ENCODE measurements at regions not wholly inside any gene's neighbourhood (a gene's known extent, or its start where the extent isn't known, plus 50 kb on each side); places are given as distances from the start of the nearest gene placed in this dataset.
A peak's percentile ranks its signal among the peaks of the same experiment; 100 is the strongest.
"Not testable (repeated sequence)": the region's sequence is repeated elsewhere in the genome, so short reads cannot be mapped to it uniquely, and the experiment has no call there.

- no peak for DNase-seq (ENCODE audit: low read depth)
Observed at GRCh38 chr10:94230134-94230785, 132.5 kb downstream of the NOC3L start.

- no peak for DNase-seq (ENCODE audit: low read depth)
Observed at GRCh38 chr10:94232711-94233383, 129.9 kb downstream of the NOC3L start.

DNA sequence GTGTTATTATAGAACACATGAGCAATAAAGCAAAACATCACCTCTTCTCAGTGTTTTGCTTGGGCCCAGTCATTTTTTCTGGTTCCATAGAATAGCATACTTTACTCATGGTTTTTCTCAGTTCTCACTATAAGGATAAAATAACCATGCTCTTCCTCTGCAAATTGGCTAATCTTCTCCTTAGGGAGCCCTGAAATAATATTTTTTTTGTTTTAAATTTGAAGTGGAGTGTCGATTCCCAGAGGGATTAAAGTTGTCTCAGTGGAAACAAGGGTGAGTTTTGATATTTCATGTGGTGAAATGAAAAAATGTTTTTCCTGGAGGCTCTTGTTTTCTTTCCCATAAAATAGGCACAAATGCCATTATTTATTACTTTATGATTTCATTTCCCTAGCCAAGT is 127.3 kb downstream of the NOC3L start:
- DNase-seq (ENCODE audit: low read depth) = no peak

- no peak for DNase-seq (ENCODE audit: low read depth)
Observed at GRCh38 chr10:94238006-94238617, 124.6 kb downstream of the NOC3L start.

GRCh38 chr10:94239696-94240095 is 123.0 kb downstream of the NOC3L start:
- DNase-seq (ENCODE audit: low read depth) = no peak

DNA sequence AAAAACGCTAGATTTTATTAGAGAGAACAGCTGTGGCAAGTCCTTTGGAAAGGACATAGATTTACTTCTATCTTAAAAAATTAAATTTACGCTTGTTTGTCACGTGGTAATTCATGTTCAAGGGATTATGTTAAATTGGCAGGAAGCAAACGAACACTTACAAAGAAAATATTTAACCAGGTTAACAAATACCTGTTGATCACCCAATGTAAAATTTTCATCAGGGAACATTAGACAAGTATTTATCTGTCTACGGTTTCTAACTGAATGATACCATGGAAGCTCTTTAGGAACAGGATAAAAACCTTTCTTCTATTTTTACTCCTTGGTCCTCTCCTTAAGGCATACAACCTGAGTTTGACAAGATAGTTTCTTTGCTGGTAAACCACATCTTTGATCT is 122.2 kb downstream of the NOC3L start:
- no peak for DNase-seq (ENCODE audit: low read depth)

- no peak for DNase-seq (ENCODE audit: low read depth)
Observed at GRCh38 chr10:94240901-94241300, 121.8 kb downstream of the NOC3L start.

- DNase-seq (ENCODE audit: low read depth) = no peak
Observed at GRCh38 chr10:94251098-94251497, 111.6 kb downstream of the NOC3L start.

DNA sequence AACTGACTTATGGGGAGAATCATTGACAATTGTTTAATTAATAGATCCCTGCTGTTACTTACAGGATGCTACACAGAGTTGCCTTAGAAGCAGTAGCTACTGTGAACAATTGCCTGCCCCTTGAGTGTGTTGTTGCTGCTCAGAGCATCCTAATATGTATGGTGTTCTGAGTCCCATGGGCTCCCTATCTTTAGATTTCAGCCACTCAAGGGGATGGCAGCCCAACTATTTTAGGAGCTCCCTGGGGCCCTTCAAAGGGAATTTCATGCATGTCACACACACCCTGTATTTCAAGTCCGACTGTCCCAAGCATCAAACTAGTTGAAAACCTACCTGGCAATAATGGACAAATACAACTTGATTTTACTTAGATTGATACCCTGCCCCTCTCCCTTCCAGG is 111.2 kb downstream of the NOC3L start:
- DNase-seq (ENCODE audit: low read depth) = no peak

DNA sequence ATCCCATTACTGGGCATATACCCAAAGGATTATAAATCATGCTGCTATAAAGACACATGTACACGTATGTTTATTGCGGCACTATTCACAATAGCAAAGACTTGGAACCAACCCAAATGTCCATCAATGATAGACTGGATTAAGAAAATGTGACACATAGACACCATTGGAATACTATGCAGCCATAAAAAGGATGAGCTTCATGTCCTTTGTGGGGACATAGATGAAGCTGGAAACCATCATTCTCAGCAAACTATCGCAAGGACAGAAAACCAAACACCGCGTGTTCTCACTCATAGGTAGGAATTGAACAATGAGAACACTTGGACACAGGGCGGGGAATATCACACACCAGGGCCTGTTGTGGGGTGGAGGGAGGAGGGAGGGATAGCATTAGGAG is 105.3 kb downstream of the NOC3L start:
- not testable (repeated sequence) for DNase-seq (ENCODE audit: low read depth)

GRCh38 chr10:94260455-94260854 is 102.3 kb downstream of the NOC3L start:
- DNase-seq (ENCODE audit: low read depth) = no peak

- DNase-seq (ENCODE audit: low read depth) = no peak
Observed at GRCh38 chr10:94264085-94264484, 98.7 kb downstream of the NOC3L start.

GRCh38 chr10:94266091-94266490 is 96.6 kb downstream of the NOC3L start:
- no peak for DNase-seq (ENCODE audit: low read depth)

GRCh38 chr10:94268652-94269051 is 94.1 kb downstream of the NOC3L start:
- no peak for DNase-seq (ENCODE audit: low read depth)

GRCh38 chr10:94274142-94274787 is 88.5 kb downstream of the NOC3L start:
- no peak for DNase-seq (ENCODE audit: low read depth)

GRCh38 chr10:94276140-94276539 is 86.6 kb downstream of the NOC3L start:
- DNase-seq (ENCODE audit: low read depth) = no peak

GRCh38 chr10:94277450-94277849 is 85.3 kb downstream of the NOC3L start:
- no peak for DNase-seq (ENCODE audit: low read depth)

DNA sequence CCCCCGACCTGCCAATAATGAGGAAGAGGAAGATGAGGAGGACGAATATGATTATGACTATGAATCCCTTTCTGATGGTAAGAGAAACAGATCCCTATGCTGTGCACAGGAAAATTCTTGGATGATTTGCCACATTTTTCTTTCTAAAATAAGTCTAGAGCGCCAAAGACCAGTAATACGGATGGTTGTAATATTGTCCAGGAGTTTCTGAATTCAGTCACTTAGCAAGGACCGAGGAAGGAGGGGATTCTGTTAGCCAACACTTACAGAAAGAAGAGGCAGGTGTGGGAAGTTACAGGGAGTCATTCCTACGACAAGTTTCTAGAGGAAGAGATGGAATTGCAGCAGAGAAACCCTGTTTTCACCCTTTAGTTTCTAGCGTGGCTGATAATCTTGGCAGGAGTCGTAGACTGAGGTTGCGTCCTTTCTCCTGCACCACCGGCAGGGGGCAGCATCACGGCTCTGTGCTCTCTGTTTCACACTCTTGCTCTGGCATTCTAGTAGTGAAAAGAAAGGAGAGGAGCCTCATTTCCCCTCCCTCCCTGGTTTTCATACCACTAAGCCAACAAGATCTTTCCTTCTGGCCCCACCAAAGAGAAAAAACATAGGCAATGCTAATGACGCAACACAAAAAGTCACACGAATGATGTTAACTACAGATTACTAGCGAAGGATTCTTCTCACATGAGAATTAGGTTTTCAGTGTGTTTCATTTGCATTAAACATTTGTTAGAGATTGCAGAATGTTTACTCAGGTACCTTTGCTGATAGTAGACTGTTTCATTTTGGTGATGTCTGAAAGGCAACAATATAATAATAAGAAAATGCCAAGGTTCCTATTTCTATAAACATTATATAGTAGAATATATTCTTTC is 82.7 kb downstream of the NOC3L start:
- DNase-seq (ENCODE audit: low read depth) = peak; percentile 26

- DNase-seq (ENCODE audit: low read depth) = no peak
Observed at GRCh38 chr10:94281654-94282053, 81.1 kb downstream of the NOC3L start.

- DNase-seq (ENCODE audit: low read depth) = no peak
Observed at GRCh38 chr10:94282369-94282768, 80.4 kb downstream of the NOC3L start.

Measured in activated T-helper 9 cell treated with anti-CD3 and anti-CD28 coated beads, Interleukin-2, amount 50 U/mL, for 16 hours (primary cell).